Ascending aorta (tissue), 2 donors: ENCODE measurements at regions not wholly inside any gene's neighbourhood (a gene's known extent, or its start where the extent isn't known, plus 50 kb on each side); places are given as distances from the start of the nearest gene placed in this dataset.

Source experiments
- DNase-seq, 2 donors: peaks; one replicate each; pipeline ENCODE4 v3.0.0-alpha.2; 2019; ENCODE audit warnings: low spot score in 2 of 2
- H3K27ac ChIP-seq, 2 donors: fragments of 200-600 bp; sonication (generic); one replicate each; pipeline ENCODE4 v1.5.1; 2016 to 2017; ENCODE audit warnings: mild to moderate bottlenecking in 1 of 2
- H3K27me3 ChIP-seq: fragments of 200-600 bp; sonication (generic); one replicate; pipeline ENCODE4 v1.5.1; 2017
- H3K36me3 ChIP-seq, 2 donors: fragments of 200-600 bp; sonication (generic); one replicate each; pipeline ENCODE4 v1.5.1; 2016
- H3K4me1 ChIP-seq, 2 donors: fragments of 200-600 bp; sonication (generic); one replicate each; pipeline ENCODE4 v1.5.1; 2016 to 2017; ENCODE audit warnings: mild to moderate bottlenecking in 1 of 2
- H3K4me3 ChIP-seq, 2 donors: fragments of 200-600 bp; sonication (generic); one replicate each; pipeline ENCODE4 v1.5.1; 2016 to 2017; ENCODE audit warnings: mild to moderate bottlenecking in 1 of 2
- H3K9me3 ChIP-seq, 2 donors: fragments of 200-600 bp; sonication (generic); one replicate each; pipeline ENCODE4 v1.5.1; 2016
- CTCF ChIP-seq, 3 experiments: fragments of 200-600 bp in 2 of 3; fragments of 450-650 bp in 1 of 3; sonication (generic) in 2 of 3; IDR thresholded peaks; one replicate each; pipeline ENCODE4 v1.5.1; 2016 to 2019; ENCODE audit warnings: antibody characterized with exemption in 3 of 3, mild to moderate bottlenecking in 1 of 3, moderate library complexity in 1 of 3
- intact Hi-C: fragments of 100-400 bp; cut with DNase I; formaldehyde crosslinking; loops from one replicate; pipeline ENCODE4 v1.15.1; 2023

GRCh38 chr11:32210556-32210955 is 119.7 kb downstream of the RCN1 start:
- intact Hi-C loops: no loop called here
- no peak for TF ChIP-seq CTCF (IDR thresholded peaks at IDR 0.05)
- no peaks in the 10 kb centered on the region for H3K27me3 ChIP-seq
- no peak overlapping the region for H3K4me3 ChIP-seq
- H3K27ac ChIP-seq: no peak overlapping the region
- H3K36me3 ChIP-seq: no peaks in the 10 kb centered on the region
- no peaks in the 10 kb centered on the region for H3K9me3 ChIP-seq
- DNase-seq: no peak
- no peaks in the 10 kb centered on the region for H3K4me1 ChIP-seq

DNA sequence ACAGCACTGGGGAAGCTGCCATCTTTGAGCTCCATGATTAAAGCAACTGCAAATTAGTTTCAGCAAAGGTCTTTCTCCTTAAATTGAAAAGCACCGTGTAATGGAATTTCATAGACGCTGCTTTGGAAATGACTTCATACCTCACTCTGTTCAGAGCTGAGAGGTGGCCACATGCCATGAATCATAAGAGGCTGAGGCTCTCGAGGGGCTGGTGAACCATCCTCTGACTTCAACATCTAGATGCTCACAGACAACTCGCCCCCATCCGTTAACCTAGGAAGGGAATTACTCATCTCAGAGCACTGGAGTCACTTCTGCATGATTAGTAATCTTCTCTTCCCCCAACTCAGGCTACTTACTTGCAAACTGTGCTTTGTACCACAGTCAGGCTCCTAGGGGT is 122.3 kb downstream of the RCN1 start:
- intact Hi-C loops: no loop called here
- no peaks in the 10 kb centered on the region for H3K27me3 ChIP-seq
- no peak for TF ChIP-seq CTCF (IDR thresholded peaks at IDR 0.05)
- no peak overlapping the region for H3K27ac ChIP-seq
- H3K9me3 ChIP-seq: no peaks in the 10 kb centered on the region
- no peaks in the 10 kb centered on the region for H3K4me1 ChIP-seq
- no peak overlapping the region for H3K4me3 ChIP-seq
- no peak for DNase-seq
- H3K36me3 ChIP-seq: no peaks in the 10 kb centered on the region

DNA sequence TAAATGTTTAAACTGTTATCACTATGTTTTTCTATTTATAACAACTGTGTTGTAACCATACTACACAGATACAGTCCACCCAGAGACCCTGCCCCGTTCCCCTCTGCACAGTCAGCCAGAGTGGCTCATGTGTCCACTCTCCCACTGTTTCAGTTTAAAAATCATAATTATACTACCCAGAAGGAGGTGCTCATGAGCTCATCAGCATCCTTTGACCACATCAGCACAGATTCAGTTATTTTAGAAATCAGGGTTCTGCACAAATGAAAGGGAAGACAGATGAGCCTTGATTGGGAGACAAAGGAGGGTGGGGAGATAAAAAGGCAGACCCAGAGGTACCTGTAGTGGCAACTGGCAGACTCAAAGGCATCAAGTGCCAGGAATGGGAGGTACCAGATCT is 124.3 kb downstream of the RCN1 start:
- DNase-seq: no peak
- TF ChIP-seq CTCF (IDR thresholded peaks at IDR 0.05): no peak
- intact Hi-C loops: no loop called here

DNA sequence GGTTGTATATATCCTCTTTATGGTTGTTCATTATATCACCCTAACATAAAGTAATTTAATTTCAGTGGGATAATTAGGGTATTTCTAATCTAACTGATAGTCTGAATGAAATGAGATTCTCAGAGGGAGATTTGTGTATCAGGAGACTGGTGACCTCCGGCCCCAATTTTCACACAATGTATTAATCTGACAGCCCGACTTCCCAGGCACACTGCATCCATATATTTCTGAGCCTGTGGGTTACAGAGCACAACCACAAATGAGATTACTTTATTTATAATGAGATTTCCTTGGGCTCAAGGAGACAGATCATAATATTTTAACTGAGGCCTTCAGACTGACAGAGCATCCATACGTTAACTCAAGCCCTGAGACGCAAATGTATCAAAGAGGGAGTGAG is 125.9 kb downstream of the RCN1 start:
- Histone ChIP-seq H3K4me3 (no peak overlapping the region), H3K4me1 (no peaks in the 10 kb centered on the region), H3K27me3 (no peaks in the 10 kb centered on the region), H3K36me3 (no peaks in the 10 kb centered on the region), H3K9me3 (no peaks in the 10 kb centered on the region), H3K27ac (no peak overlapping the region)
- no peak for TF ChIP-seq CTCF (IDR thresholded peaks at IDR 0.05)
- intact Hi-C loops: no loop called here
- DNase-seq: no peak

More for the DNA sequence above, 124.3 kb downstream of the RCN1 start:
- Histone ChIP-seq H3K27ac (no peak overlapping the region), H3K36me3 (no peaks in the 10 kb centered on the region), H3K4me3 (no peak overlapping the region), H3K27me3 (no peaks in the 10 kb centered on the region), H3K4me1 (no peaks in the 10 kb centered on the region), H3K9me3 (no peaks in the 10 kb centered on the region)

DNA sequence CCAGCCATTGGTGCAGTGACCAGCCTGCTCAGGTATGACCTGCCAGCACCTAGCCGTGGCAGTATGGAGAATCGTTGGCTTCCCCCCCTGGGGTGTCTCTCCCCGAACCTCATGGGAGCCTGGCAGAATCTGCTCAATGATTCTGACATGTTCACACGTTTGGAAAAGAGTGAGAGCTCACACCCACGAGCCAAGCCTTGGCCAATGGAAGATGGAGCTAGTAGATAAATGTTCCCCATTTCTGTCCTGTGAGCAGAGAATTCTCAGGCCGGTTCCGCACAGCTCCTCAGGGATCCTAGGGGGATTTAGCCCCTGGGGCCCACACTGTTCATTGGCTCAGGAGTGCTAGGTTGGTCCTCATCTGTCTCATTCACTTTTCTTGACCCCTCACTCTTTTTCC is 128.4 kb downstream of the RCN1 start:
- intact Hi-C loops: no loop called here
- no peaks in the 10 kb centered on the region for H3K9me3 ChIP-seq
- H3K27me3 ChIP-seq: no peaks in the 10 kb centered on the region
- no peak for TF ChIP-seq CTCF (IDR thresholded peaks at IDR 0.05)
- H3K27ac ChIP-seq: no peak overlapping the region
- DNase-seq: no peak
- no peaks in the 10 kb centered on the region for H3K4me1 ChIP-seq
- H3K36me3 ChIP-seq: no peaks in the 10 kb centered on the region
- H3K4me3 ChIP-seq: no peak overlapping the region

GRCh38 chr11:32221476-32222032 is 130.7 kb downstream of the RCN1 start:
- Histone ChIP-seq H3K4me1 (no peaks in the 10 kb centered on the region), H3K4me3 (no peak overlapping the region), H3K9me3 (no peaks in the 10 kb centered on the region), H3K36me3 (no peaks in the 10 kb centered on the region), H3K27ac (no peak overlapping the region), H3K27me3 (no peaks in the 10 kb centered on the region)
- TF ChIP-seq CTCF (IDR thresholded peaks at IDR 0.05): no peak
- intact Hi-C loops: no loop called here
- no peak for DNase-seq
